Left lung (tissue), 4 donors: ENCODE measurements at regions not wholly inside any gene's neighbourhood (a gene's known extent, or its start where the extent isn't known, plus 50 kb on each side); places are given as distances from the start of the nearest gene placed in this dataset.

Source experiments
- ATAC-seq: fragments of 200-7000 bp; cut with Tn5 transposase; one replicate; pipeline ENCODE4 v1.9.1; 2020; ENCODE audit warnings: moderate library complexity
- DNase-seq, 4 donors: peaks; one replicate each; pipeline ENCODE4 v3.0.0-alpha.2; 2013 to 2020
- H3K27ac ChIP-seq, 2 donors: fragments of 200-600 bp; sonication (generic) in 1 of 2; one replicate each; pipeline versions ENCODE4 v1.5.0 to v1.8.0; 2020 to 2021
- H3K27me3 ChIP-seq, 2 donors: fragments of 200-600 bp; sonication (generic) in 1 of 2; one replicate each; pipeline versions ENCODE4 v1.5.0 to v1.8.0; 2020 to 2021
- H3K36me3 ChIP-seq, 2 donors: fragments of 200-600 bp; sonication (generic) in 1 of 2; one replicate each; pipeline versions ENCODE4 v1.5.0 to v1.8.0; 2020 to 2021
- H3K4me1 ChIP-seq, 2 donors: fragments of 200-600 bp; one replicate each; pipeline ENCODE4 v1.8.0; 2021
- H3K4me3 ChIP-seq, 2 donors: fragments of 200-600 bp; sonication (generic) in 1 of 2; one replicate each; pipeline versions ENCODE4 v1.5.0 to v1.8.0; 2020 to 2021; ENCODE audit warnings: mild to moderate bottlenecking in 1 of 2
- H3K9me3 ChIP-seq, 2 donors: fragments of 200-600 bp; sonication (generic) in 1 of 2; one replicate each; pipeline versions ENCODE4 v1.5.0 to v1.8.0; 2020 to 2021
- intact Hi-C, 2 donors: fragments of 100-400 bp; cut with DNase I; formaldehyde crosslinking; loops; one replicate each; pipeline versions ENCODE4 v1.11.2 to v1.14.2; 2022
- TF ChIP-seq, protein P1 (sequence below), 2 donors: fragments of 200-600 bp; sonication (generic) in 1 of 2; IDR thresholded peaks; one replicate each; pipeline versions ENCODE4 v1.5.0 to v1.8.0; 2021; ENCODE audit warnings: antibody characterized with exemption in 2 of 2
- donor health status: DM: no; HTN: yes; CAD: no.
- donor health status: DM: no; HTN: no; CAD: no.

DNA sequence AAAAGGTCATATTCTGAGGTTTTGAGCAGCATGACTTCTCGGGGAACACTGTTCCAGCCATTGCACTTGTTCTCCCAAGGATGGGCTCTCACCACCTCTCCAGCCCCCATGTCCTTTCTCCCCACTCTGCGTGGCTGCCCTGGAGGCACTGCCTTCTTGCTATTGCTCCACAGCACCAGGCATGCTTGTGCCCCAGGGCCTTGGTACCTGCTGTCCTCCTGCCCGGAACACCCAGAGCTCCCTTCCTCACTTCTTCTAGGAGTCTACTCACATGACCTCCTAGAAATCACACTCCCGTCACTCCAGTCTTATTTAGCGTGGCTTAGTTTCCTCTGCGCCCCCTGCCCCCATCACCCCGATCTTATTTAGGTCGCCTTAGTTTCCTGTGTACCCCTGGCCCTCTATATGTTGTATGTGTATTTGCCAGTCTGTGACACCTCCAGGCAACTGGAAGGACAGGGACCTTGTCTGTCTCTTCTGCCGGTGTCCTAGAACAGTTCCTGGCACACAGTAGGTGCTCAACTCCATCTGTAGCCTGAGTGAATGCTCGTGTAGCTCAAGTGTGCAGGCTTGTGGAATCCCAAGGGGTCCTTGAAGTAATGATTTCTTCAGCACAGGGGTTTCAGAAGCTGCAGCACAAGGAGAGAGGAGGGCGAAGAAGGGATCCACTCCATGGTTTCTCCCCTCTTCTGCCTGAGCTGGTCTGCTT is 208.6 kb upstream of the CIBAR2 start:
- no peak overlapping the region for H3K4me3 ChIP-seq
- H3K4me1 ChIP-seq, result peaks cover 18 to 24% of the 10 kb centered on the region in 2 donors
- H3K27ac ChIP-seq, result peak overlapping the region in 1 of 2 donors; percentile 44
- DNase-seq (no peak), ATAC-seq (no peak)
- TF ChIP-seq, protein P1, sequence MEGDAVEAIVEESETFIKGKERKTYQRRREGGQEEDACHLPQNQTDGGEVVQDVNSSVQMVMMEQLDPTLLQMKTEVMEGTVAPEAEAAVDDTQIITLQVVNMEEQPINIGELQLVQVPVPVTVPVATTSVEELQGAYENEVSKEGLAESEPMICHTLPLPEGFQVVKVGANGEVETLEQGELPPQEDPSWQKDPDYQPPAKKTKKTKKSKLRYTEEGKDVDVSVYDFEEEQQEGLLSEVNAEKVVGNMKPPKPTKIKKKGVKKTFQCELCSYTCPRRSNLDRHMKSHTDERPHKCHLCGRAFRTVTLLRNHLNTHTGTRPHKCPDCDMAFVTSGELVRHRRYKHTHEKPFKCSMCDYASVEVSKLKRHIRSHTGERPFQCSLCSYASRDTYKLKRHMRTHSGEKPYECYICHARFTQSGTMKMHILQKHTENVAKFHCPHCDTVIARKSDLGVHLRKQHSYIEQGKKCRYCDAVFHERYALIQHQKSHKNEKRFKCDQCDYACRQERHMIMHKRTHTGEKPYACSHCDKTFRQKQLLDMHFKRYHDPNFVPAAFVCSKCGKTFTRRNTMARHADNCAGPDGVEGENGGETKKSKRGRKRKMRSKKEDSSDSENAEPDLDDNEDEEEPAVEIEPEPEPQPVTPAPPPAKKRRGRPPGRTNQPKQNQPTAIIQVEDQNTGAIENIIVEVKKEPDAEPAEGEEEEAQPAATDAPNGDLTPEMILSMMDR (IDR thresholded peaks at IDR 0.05), result no peak
- H3K9me3 ChIP-seq, result no peaks in the 10 kb centered on the region
- intact Hi-C loops, result no loop called here
- H3K27me3 ChIP-seq, result no peaks in the 10 kb centered on the region
- H3K36me3 ChIP-seq, result no peaks in the 10 kb centered on the region

DNA sequence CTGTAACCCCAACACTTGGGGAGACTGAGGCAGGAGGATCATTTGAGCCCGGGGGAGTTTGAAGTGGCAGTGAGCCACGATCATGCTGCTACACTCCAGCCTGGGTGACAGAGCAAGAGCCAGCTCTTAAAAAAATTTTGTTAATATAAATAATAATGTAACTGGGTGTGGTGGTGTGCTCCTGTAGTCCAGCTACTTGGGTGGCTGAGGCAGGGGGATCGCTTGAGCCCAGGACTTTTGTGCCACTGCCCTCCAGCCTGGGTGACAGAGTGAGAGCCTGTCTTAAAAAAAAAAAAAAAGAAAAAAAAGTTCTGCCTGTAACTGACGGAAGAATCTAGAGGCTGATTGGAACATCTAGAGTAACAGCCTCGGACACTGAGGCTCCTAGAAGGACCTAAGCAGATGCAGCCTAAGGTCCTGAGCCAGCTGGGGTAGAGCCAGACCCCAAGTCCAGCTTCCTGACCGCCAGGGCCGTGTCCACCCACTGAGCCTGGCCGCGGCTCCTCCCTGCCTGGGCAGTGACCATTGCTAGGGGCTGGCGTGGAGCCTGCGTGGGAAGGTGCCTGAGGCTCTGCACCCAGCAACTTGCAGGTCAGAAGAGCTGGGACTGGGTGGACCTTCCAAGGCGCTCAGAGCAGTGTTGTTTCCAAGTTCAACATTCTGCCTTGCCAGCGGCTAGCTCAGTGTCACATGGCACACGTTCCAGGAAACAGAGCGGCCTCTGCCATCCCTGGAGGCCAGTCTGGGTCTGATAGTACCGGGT is 209.4 kb upstream of the CIBAR2 start:
- intact Hi-C loops, result no loop called here
- H3K4me1 ChIP-seq, result peaks cover 13 to 24% of the 10 kb centered on the region in 2 donors
- peak overlapping the region; percentile 44 to 53 for H3K27ac ChIP-seq
- no peak overlapping the region for H3K4me3 ChIP-seq
- H3K9me3 ChIP-seq, result no peaks in the 10 kb centered on the region
- TF ChIP-seq, protein P1 (IDR thresholded peaks at IDR 0.05), result no peak
- DNase-seq (peak; percentile 78 to 87 (median 84)), ATAC-seq (peak; percentile 90)
- H3K36me3 ChIP-seq, result no peaks in the 10 kb centered on the region
- no peaks in the 10 kb centered on the region for H3K27me3 ChIP-seq

DNA sequence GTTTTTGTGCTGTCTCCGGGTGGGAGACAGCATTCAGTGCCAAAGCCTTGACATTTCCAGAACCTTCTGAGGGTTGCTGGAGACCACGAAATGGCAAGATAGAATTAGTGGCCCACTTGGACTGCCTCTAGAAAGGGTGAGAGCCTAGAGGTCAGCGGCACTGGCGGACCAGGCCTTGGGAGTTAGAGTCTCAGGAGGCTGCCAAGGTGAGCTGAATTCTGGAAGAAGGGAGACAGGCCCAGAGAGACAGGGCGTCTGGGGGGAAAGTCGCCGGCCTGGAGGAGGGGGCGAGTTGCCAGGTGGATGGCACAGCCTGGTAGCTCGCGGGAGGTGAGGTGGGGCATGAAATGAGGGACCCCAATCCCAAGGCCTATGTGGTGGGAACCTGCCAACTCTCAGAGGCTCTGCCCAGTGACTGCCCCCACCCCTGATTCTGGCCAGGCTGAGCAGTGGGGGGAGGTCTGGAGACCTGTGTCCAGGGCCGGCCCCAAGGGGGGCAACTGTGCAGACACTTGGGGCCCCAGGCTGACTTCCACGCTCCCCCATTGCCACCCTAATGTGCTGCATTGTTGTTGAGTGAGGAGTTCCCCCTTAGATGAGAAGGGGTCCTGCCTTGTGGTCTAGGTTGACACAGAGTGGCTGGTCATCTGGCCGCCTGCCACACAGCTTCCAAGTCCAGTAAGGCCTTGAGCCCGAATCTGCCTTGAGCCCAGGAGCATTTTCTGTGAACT is 211.1 kb upstream of the CIBAR2 start:
- Histone ChIP-seq H3K4me1 (peaks cover 15 to 27% of the 10 kb centered on the region in 2 donors), H3K9me3 (no peaks in the 10 kb centered on the region), H3K27ac (no peak overlapping the region), H3K4me3 (no peak overlapping the region), H3K27me3 (peaks cover 0 to 11% of the 10 kb centered on the region in 2 donors), H3K36me3 (no peaks in the 10 kb centered on the region)
- ATAC-seq (no peak), DNase-seq (no peak)
- TF ChIP-seq, protein P1 (IDR thresholded peaks at IDR 0.05), result no peak
- intact Hi-C loops, result no loop called here

DNA sequence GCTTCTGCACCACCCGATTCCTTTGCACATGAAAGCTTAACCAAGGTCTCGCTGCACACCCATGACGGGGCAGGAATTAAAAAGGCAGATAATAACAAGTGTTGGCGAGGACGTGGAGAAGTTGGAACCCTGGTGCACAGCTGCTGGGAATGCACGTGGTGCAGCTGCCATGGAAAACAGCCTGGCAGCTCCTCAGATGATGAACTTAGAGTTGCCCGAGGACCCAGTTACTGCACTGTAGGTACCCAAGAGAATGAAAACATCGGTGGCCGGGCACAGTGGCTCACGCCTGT is 211.6 kb upstream of the CIBAR2 start:
- intact Hi-C loops, result no loop called here
- Histone ChIP-seq H3K36me3 (no peaks in the 10 kb centered on the region), H3K27ac (no peak overlapping the region), H3K9me3 (no peaks in the 10 kb centered on the region), H3K27me3 (peaks cover 0 to 16% of the 10 kb centered on the region in 2 donors), H3K4me1 (peaks cover 20 to 27% of the 10 kb centered on the region in 2 donors), H3K4me3 (no peak overlapping the region)
- TF ChIP-seq, protein P1 (IDR thresholded peaks at IDR 0.05), result no peak
- no peak for ATAC-seq
- DNase-seq, result no peak

DNA sequence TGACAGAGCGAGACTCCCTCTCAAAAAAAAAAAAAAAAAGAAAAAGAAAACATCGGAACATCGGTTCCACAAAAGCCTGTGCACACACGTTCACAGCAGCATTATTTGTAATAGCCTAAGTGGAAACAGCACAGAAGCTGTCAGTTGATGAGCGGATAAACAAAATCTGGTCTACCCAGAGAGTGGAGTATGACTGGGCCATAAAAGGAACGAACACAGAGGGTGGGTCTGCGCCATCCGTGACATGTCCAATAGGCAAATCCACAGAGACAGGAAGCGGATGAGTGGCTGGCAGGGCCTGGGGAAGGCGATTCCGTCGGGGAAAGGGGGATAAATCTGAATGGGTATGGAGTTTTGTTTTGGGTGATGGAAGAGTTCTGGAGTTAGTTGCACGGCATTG is 212.2 kb upstream of the CIBAR2 start:
- H3K9me3 ChIP-seq, result no peaks in the 10 kb centered on the region
- ATAC-seq, result no peak
- H3K27me3 ChIP-seq, result peaks cover 0 to 22% of the 10 kb centered on the region in 2 donors
- intact Hi-C loops, result no loop called here
- peaks cover 20 to 27% of the 10 kb centered on the region in 2 donors for H3K4me1 ChIP-seq
- no peak overlapping the region for H3K4me3 ChIP-seq
- DNase-seq, result no peak
- no peaks in the 10 kb centered on the region for H3K36me3 ChIP-seq
- no peak overlapping the region for H3K27ac ChIP-seq
- TF ChIP-seq, protein P1 (IDR thresholded peaks at IDR 0.05), result no peak
